ENCODE measurements at regions not wholly inside any gene's neighbourhood (a gene's known extent, or its start where the extent isn't known, plus 50 kb on each side); places are given as distances from the start of the nearest gene placed in this dataset.

- no peak for TF ChIP-seq POLR2AphosphoS5 (IDR thresholded peaks at IDR 0.05; ENCODE audit: borderline replicate concordance, low read depth, low read length)
- no peak for TF ChIP-seq EZH2 (IDR thresholded peaks at IDR 0.05)
- TF ChIP-seq FOXP2 (optimal IDR thresholded peaks at IDR 0.05; ENCODE audit: control extremely low read depth, extremely low read length, insufficient read depth) = no peak
Observed at GRCh38 chr7:25868509-25868908, 283.5 kb upstream of the NFE2L3 start.

All from SK-N-MC (cell line).